ENCODE measurements at regions not wholly inside any gene's neighbourhood (a gene's known extent, or its start where the extent isn't known, plus 50 kb on each side); places are given as distances from the start of the nearest gene placed in this dataset.
"Not testable (repeated sequence)": the region's sequence is repeated elsewhere in the genome, so short reads cannot be mapped to it uniquely, and the experiment has no call there.

DNA sequence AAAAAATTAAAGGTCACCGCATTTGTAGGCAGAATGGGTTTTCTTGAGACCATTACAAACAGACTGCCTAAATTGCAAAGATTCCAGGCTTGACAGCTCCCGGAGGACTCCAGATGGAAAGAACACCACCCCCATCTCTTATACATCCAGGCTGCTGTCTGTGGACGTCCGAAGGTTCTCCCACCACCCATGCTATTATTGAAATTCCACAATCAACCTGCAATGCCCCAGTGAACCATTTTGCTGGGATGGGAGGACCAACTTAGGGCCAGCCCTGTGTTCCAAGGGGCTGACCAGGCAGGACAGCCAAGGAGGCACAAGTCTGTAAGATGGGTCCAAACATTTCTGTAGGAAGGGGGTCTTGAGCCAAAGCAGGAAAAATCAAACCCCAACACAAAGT, 122.7 kb downstream of the NPIPA8 start:
- not testable (repeated sequence) for H3K4me1 Mint-ChIP-seq; H3K27ac ChIP-seq (ENCODE audit: insufficient read depth, low read length, poor library complexity, severe bottlenecking); ATAC-seq (ENCODE audit: low read depth in 2 of 2); H3K4me1 ChIP-seq (ENCODE audit: control insufficient read depth, insufficient read depth, low read length, poor library complexity, severe bottlenecking); H3K27ac Mint-ChIP-seq; H3K27me3 ChIP-seq (ENCODE audit: control insufficient read depth, insufficient read depth, low read length); H3K9me3 Mint-ChIP-seq; H3K9me3 ChIP-seq (ENCODE audit: control insufficient read depth in 2 of 2, low read length in 2 of 2); H3K36me3 Mint-ChIP-seq; H3K4me3 ChIP-seq (ENCODE audit: low read depth, low read length); DNase-seq; H3K36me3 ChIP-seq (ENCODE audit: control insufficient read depth, insufficient read depth, low read length); H3K4me3 Mint-ChIP-seq; H3K27me3 Mint-ChIP-seq

DNA sequence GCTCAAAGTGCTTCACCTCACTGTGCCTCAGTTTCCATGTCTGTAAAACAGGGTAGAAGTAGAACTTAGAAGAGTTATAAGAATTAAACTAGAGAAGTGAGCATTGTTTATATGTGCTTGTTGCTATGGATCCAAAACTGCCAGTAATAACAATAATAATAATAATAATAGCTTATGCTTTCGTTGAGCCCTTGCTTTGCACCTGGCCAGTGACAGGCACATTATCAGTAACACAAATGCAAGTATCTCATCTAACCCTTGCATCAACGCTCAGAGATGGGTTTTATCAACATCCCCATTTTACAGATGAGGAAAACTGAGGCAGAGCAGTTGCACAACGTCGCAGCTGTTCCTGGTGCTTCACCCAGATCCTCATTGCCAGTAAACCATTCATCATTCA, 125.0 kb downstream of the NPIPA8 start:
- not testable (repeated sequence) for H3K9me3 Mint-ChIP-seq; H3K4me1 Mint-ChIP-seq; ATAC-seq (ENCODE audit: low read depth in 2 of 2); H3K36me3 Mint-ChIP-seq; H3K4me1 ChIP-seq (ENCODE audit: control insufficient read depth, insufficient read depth, low read length, poor library complexity, severe bottlenecking); H3K9me3 ChIP-seq (ENCODE audit: control insufficient read depth in 2 of 2, low read length in 2 of 2); DNase-seq; H3K27ac Mint-ChIP-seq; H3K4me3 Mint-ChIP-seq; H3K27me3 ChIP-seq (ENCODE audit: control insufficient read depth, insufficient read depth, low read length); H3K36me3 ChIP-seq (ENCODE audit: control insufficient read depth, insufficient read depth, low read length); H3K27ac ChIP-seq (ENCODE audit: insufficient read depth, low read length, poor library complexity, severe bottlenecking); H3K27me3 Mint-ChIP-seq; H3K4me3 ChIP-seq (ENCODE audit: low read depth, low read length)

DNA sequence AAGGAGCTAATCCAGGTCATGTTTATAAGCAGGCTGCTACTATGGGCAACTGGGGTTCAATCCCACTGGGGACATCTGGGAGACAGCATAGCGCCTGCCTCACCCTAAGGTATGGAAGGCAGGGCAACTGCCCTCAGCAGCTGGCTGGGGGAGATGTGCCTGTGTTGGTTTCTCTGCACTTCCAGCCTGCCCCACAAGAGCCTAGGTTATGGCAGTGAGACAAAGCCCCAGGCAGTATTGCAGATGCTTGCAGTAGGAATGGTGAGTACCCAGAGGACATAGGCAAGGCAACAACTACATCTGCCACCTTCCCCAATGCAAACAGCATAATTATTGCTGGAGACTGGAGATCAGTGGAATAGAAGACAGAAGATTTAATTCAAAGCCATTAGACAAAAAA, 131.8 kb downstream of the NPIPA8 start:
- not testable (repeated sequence) for ATAC-seq (ENCODE audit: low read depth in 2 of 2); H3K36me3 Mint-ChIP-seq; H3K9me3 ChIP-seq (ENCODE audit: control insufficient read depth in 2 of 2, low read length in 2 of 2); H3K4me1 ChIP-seq (ENCODE audit: control insufficient read depth, insufficient read depth, low read length, poor library complexity, severe bottlenecking); H3K27me3 ChIP-seq (ENCODE audit: control insufficient read depth, insufficient read depth, low read length); H3K36me3 ChIP-seq (ENCODE audit: control insufficient read depth, insufficient read depth, low read length); H3K4me1 Mint-ChIP-seq; H3K27me3 Mint-ChIP-seq; H3K9me3 Mint-ChIP-seq; H3K27ac ChIP-seq (ENCODE audit: insufficient read depth, low read length, poor library complexity, severe bottlenecking); H3K4me3 ChIP-seq (ENCODE audit: low read depth, low read length); DNase-seq; H3K4me3 Mint-ChIP-seq; H3K27ac Mint-ChIP-seq

DNA sequence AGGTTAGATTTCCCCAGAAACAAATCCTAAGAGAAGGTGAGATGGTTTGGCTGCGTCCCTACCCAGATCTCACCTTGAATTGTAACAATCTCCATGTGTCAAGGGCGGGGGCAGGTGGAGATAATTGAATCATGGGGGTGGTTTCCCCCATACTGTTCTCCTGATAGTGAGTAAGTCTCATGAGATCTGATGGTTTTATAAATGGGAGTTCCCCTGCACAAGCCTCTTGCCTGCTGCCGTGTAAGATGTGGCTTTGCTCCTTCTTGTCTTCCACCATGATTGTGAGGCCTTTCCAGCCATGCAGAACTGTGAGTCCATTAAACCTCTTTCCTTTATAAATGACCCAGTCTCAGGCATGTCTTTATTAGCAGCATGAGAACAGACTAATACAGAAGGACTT, 132.2 kb downstream of the NPIPA8 start:
- not testable (repeated sequence) for H3K4me1 ChIP-seq (ENCODE audit: control insufficient read depth, insufficient read depth, low read length, poor library complexity, severe bottlenecking); DNase-seq; ATAC-seq (ENCODE audit: low read depth in 2 of 2); H3K27ac Mint-ChIP-seq; H3K9me3 Mint-ChIP-seq; H3K4me3 ChIP-seq (ENCODE audit: low read depth, low read length); H3K9me3 ChIP-seq (ENCODE audit: control insufficient read depth in 2 of 2, low read length in 2 of 2); H3K4me1 Mint-ChIP-seq; H3K27me3 ChIP-seq (ENCODE audit: control insufficient read depth, insufficient read depth, low read length); H3K27me3 Mint-ChIP-seq; H3K36me3 Mint-ChIP-seq; H3K4me3 Mint-ChIP-seq; H3K27ac ChIP-seq (ENCODE audit: insufficient read depth, low read length, poor library complexity, severe bottlenecking); H3K36me3 ChIP-seq (ENCODE audit: control insufficient read depth, insufficient read depth, low read length)

DNA sequence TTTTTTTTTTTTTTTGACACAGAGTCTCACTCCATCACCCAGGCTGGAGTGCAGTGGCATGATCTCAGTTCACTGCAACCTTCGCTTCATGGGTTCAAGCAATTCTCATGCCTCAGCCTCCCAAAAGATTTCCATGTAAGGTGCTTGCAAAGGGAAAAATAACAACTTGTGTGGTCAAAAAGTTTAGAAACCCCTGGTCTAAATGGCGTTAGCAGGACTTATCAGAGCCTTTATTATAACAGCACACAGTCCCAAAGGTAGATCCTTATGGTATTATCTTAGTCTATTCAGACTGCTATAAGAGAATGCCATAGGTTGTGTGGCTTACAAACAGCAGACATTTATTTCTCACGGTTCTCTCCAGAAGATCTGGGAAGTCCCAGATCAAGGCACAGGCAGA, 135.0 kb downstream of the NPIPA8 start:
- H3K36me3 ChIP-seq (ENCODE audit: control insufficient read depth, insufficient read depth, low read length); H3K27ac Mint-ChIP-seq; H3K4me1 ChIP-seq (ENCODE audit: control insufficient read depth, insufficient read depth, low read length, poor library complexity, severe bottlenecking); H3K27me3 ChIP-seq (ENCODE audit: control insufficient read depth, insufficient read depth, low read length); H3K36me3 Mint-ChIP-seq; H3K27me3 Mint-ChIP-seq; H3K4me3 Mint-ChIP-seq; H3K9me3 Mint-ChIP-seq; H3K4me3 ChIP-seq (ENCODE audit: low read depth, low read length); H3K4me1 Mint-ChIP-seq; H3K9me3 ChIP-seq (ENCODE audit: control insufficient read depth in 2 of 2, low read length in 2 of 2); DNase-seq; ATAC-seq (ENCODE audit: low read depth in 2 of 2); H3K27ac ChIP-seq (ENCODE audit: insufficient read depth, low read length, poor library complexity, severe bottlenecking): not testable (repeated sequence)

DNA sequence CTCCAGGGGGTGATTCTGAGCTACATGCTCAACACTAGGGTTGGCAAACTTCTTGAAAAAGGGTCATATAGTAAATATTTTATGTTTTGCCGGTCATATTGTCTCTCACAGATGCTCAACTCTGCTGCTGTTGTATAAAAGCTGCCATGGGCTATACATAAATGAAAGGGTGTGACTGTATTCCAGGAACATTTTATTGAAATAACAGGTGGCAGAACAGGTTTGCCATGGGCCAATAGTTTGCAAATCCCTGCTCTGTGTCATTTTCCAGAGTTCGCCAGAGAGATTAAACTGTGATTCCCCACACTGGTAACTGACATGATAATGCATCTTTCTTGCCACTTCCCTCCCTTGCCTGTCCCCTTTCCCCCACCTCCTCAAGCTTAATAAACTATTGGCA, 144.1 kb downstream of the NPIPA8 start:
- H3K36me3 ChIP-seq (ENCODE audit: control insufficient read depth, insufficient read depth, low read length); H3K36me3 Mint-ChIP-seq; H3K4me3 Mint-ChIP-seq; H3K27me3 Mint-ChIP-seq; ATAC-seq (ENCODE audit: low read depth in 2 of 2); H3K4me1 ChIP-seq (ENCODE audit: control insufficient read depth, insufficient read depth, low read length, poor library complexity, severe bottlenecking); H3K27ac Mint-ChIP-seq; H3K27me3 ChIP-seq (ENCODE audit: control insufficient read depth, insufficient read depth, low read length); H3K4me1 Mint-ChIP-seq; H3K9me3 ChIP-seq (ENCODE audit: control insufficient read depth in 2 of 2, low read length in 2 of 2); DNase-seq; H3K9me3 Mint-ChIP-seq; H3K4me3 ChIP-seq (ENCODE audit: low read depth, low read length); H3K27ac ChIP-seq (ENCODE audit: insufficient read depth, low read length, poor library complexity, severe bottlenecking): not testable (repeated sequence)

DNA sequence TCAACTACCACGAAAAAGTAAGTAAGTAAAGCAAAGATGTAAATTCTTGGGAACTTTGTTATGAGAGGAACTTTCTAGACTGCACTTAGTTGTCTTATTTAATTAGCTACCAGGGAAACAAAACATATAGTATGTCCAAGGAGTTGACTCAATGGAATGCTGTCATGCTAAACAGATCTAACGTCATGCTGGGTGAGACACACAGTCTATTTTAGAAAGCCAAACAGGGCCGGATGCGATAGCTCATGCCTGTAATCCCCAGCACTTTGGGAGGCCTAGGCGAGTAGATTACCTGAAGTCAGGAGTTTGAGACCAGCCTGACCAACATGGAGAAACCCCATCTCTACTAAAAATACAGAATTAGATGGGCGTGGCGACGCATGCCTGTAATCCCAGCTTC, 146.4 kb downstream of the NPIPA8 start:
- not testable (repeated sequence) for H3K4me1 Mint-ChIP-seq; H3K4me3 ChIP-seq (ENCODE audit: low read depth, low read length); H3K36me3 Mint-ChIP-seq; H3K36me3 ChIP-seq (ENCODE audit: control insufficient read depth, insufficient read depth, low read length); H3K27ac ChIP-seq (ENCODE audit: insufficient read depth, low read length, poor library complexity, severe bottlenecking); H3K27ac Mint-ChIP-seq; DNase-seq; H3K9me3 ChIP-seq (ENCODE audit: control insufficient read depth in 2 of 2, low read length in 2 of 2); H3K4me1 ChIP-seq (ENCODE audit: control insufficient read depth, insufficient read depth, low read length, poor library complexity, severe bottlenecking); H3K9me3 Mint-ChIP-seq; H3K27me3 Mint-ChIP-seq; ATAC-seq (ENCODE audit: low read depth in 2 of 2); H3K4me3 Mint-ChIP-seq; H3K27me3 ChIP-seq (ENCODE audit: control insufficient read depth, insufficient read depth, low read length)

DNA sequence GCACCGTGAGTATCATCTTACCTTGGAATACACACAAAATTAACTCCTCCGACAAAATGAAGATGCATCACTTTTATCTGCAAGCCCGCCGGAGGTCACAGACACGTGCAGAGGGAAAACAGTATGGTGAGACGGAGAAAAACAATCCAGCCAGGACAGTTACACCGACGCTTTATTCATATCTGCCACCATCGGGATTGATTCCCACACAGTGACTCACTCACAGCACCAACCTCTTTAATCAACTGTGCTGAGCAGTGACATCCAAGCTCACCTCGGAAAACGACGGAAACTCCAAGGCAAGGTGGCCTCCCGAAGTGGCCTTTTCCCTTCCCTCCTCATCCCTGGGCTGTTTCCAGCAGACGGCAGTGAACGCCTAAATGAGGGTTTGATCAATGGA, 151.8 kb downstream of the NPIPA8 start:
- not testable (repeated sequence) for ATAC-seq (ENCODE audit: low read depth in 2 of 2); H3K27me3 Mint-ChIP-seq; H3K4me3 Mint-ChIP-seq; H3K4me3 ChIP-seq (ENCODE audit: low read depth, low read length); H3K9me3 Mint-ChIP-seq; H3K4me1 ChIP-seq (ENCODE audit: control insufficient read depth, insufficient read depth, low read length, poor library complexity, severe bottlenecking); H3K27ac Mint-ChIP-seq; H3K9me3 ChIP-seq (ENCODE audit: control insufficient read depth in 2 of 2, low read length in 2 of 2); H3K27ac ChIP-seq (ENCODE audit: insufficient read depth, low read length, poor library complexity, severe bottlenecking); H3K36me3 Mint-ChIP-seq; H3K36me3 ChIP-seq (ENCODE audit: control insufficient read depth, insufficient read depth, low read length); H3K27me3 ChIP-seq (ENCODE audit: control insufficient read depth, insufficient read depth, low read length); H3K4me1 Mint-ChIP-seq; DNase-seq
